ENCODE measurements at regions not wholly inside any gene's neighbourhood (a gene's known extent, or its start where the extent isn't known, plus 50 kb on each side); places are given as distances from the start of the nearest gene placed in this dataset.

- TF ChIP-seq ARNTL (CRISPR knock-in tag; IDR thresholded peaks at IDR 0.05; ENCODE audit: borderline replicate concordance, low read depth) (no peak), CREB5 (CRISPR knock-in tag; IDR thresholded peaks at IDR 0.05; ENCODE audit: low read depth) (no peak), OSR1 (CRISPR knock-in tag; IDR thresholded peaks at IDR 0.05) (no peak), PATZ1 (CRISPR knock-in tag; IDR thresholded peaks at IDR 0.05; ENCODE audit: borderline replicate concordance) (no peak), ZNF8 (CRISPR knock-in tag; IDR thresholded peaks at IDR 0.05) (no peak), GLIS3 (CRISPR knock-in tag; IDR thresholded peaks at IDR 0.05) (no peak), ISL1 (CRISPR knock-in tag; IDR thresholded peaks at IDR 0.05) (no peak), POU6F1 (CRISPR knock-in tag; IDR thresholded peaks at IDR 0.05; ENCODE audit: borderline replicate concordance, low read depth) (no peak), ZNF70 (CRISPR knock-in tag; IDR thresholded peaks at IDR 0.05) (no peak), ESRRG (CRISPR knock-in tag; IDR thresholded peaks at IDR 0.05) (no peak), CSDC2 (CRISPR knock-in tag; IDR thresholded peaks at IDR 0.05) (no peak), ZFP30 (CRISPR knock-in tag; IDR thresholded peaks at IDR 0.05) (no peak), TSHZ2 (CRISPR knock-in tag; IDR thresholded peaks at IDR 0.05) (no peak), BACH2 (CRISPR knock-in tag; IDR thresholded peaks at IDR 0.05; ENCODE audit: borderline replicate concordance) (no peak), TCF4 (CRISPR knock-in tag; IDR thresholded peaks at IDR 0.05; ENCODE audit: borderline replicate concordance) (no peak), CSRNP3 (CRISPR knock-in tag; IDR thresholded peaks at IDR 0.05) (no peak), PPARA (CRISPR knock-in tag; IDR thresholded peaks at IDR 0.05; ENCODE audit: borderline replicate concordance) (no peak), ZFP3 (CRISPR knock-in tag; IDR thresholded peaks at IDR 0.05) (no peak), ZNF565 (CRISPR knock-in tag; conservative IDR thresholded peaks at IDR 0.05; ENCODE audit: low read depth) (no peak)
- no peak for ATAC-seq
Observed at GRCh38 chr13:73740666-73741065, 393.5 kb downstream of the KLF12 start.

- ATAC-seq = no peak
- TF ChIP-seq ZNF8 (CRISPR knock-in tag; IDR thresholded peaks at IDR 0.05) (no peak), SNAI2 (CRISPR knock-in tag; IDR thresholded peaks at IDR 0.05) (no peak), TCF4 (CRISPR knock-in tag; IDR thresholded peaks at IDR 0.05; ENCODE audit: borderline replicate concordance) (no peak), CSRNP3 (CRISPR knock-in tag; IDR thresholded peaks at IDR 0.05) (no peak), TSHZ2 (CRISPR knock-in tag; IDR thresholded peaks at IDR 0.05) (no peak), PPARA (CRISPR knock-in tag; IDR thresholded peaks at IDR 0.05; ENCODE audit: borderline replicate concordance) (no peak), ARNTL (CRISPR knock-in tag; IDR thresholded peaks at IDR 0.05; ENCODE audit: borderline replicate concordance, low read depth) (no peak), ESRRG (CRISPR knock-in tag; IDR thresholded peaks at IDR 0.05) (no peak), ZC3H10 (CRISPR knock-in tag; IDR thresholded peaks at IDR 0.05) (no peak), PATZ1 (CRISPR knock-in tag; IDR thresholded peaks at IDR 0.05; ENCODE audit: borderline replicate concordance) (no peak), ZFP30 (CRISPR knock-in tag; IDR thresholded peaks at IDR 0.05) (no peak), ISL1 (CRISPR knock-in tag; IDR thresholded peaks at IDR 0.05) (no peak), TOX (CRISPR knock-in tag; IDR thresholded peaks at IDR 0.05; ENCODE audit: borderline replicate concordance) (no peak), CSDC2 (CRISPR knock-in tag; IDR thresholded peaks at IDR 0.05) (no peak)
Observed at GRCh38 chr13:73739394-73739793, 394.8 kb downstream of the KLF12 start.
